Activated naive CD8-positive, alpha-beta T cell (primary cell): ENCODE measurements at regions not wholly inside any gene's neighbourhood (a gene's known extent, or its start where the extent isn't known, plus 50 kb on each side); places are given as distances from the start of the nearest gene placed in this dataset.

Source experiments
- H3K27ac Mint-ChIP-seq: one replicate; pipeline ENCODE4 v1.8.0; 2021; ENCODE audit warnings: mixed read lengths
- H3K27me3 Mint-ChIP-seq: one replicate; pipeline ENCODE4 v1.8.0; 2021; ENCODE audit warnings: mixed read lengths
- H3K36me3 Mint-ChIP-seq: one replicate; pipeline ENCODE4 v1.8.0; 2021; ENCODE audit warnings: mixed read lengths
- H3K4me1 Mint-ChIP-seq: one replicate; pipeline ENCODE4 v1.8.0; 2021; ENCODE audit warnings: low read depth, mixed read lengths
- H3K4me3 Mint-ChIP-seq: one replicate; pipeline ENCODE4 v1.8.0; 2021; ENCODE audit warnings: mild to moderate bottlenecking, mixed read lengths
- H3K9me3 Mint-ChIP-seq: one replicate; pipeline ENCODE4 v1.8.0; 2021; ENCODE audit warnings: low read depth, mixed read lengths

DNA sequence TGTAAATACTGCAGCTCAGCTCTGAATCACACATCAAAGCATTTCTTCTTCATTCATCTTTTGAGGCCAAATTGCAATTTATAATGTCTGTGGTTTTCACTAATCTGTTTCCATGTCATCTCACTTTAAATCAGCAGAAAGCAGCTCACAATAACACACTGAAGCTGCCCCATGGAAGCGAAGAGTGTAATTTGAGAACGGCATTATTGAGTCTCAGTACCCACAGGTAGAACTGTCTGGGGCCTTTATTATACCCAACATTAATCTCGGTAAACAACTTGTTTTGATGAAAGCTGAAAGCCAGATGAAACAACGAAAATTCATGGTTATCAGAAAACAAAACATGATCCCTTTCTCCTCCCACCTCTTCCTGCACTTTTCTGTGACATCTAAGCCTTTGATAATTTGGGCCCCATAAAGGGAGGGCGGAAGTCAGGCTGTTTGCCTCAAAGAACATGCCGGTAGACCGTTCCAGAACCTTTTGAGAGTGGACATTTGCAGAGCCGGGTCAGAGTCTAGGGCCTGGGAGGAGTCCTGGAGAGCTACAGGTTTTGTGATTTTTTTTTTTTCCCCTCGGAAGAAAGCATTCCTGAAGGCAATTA lies 68.2 kb upstream of the SESN3 start:
- Mint-ChIP-seq H3K27ac (peak overlapping the region; percentile 0), H3K27me3 (no peaks in the 10 kb centered on the region), H3K9me3 (no peaks in the 10 kb centered on the region), H3K4me1 (peaks cover 21% of the 10 kb centered on the region), H3K4me3 (no peak overlapping the region), H3K36me3 (no peaks in the 10 kb centered on the region)

DNA sequence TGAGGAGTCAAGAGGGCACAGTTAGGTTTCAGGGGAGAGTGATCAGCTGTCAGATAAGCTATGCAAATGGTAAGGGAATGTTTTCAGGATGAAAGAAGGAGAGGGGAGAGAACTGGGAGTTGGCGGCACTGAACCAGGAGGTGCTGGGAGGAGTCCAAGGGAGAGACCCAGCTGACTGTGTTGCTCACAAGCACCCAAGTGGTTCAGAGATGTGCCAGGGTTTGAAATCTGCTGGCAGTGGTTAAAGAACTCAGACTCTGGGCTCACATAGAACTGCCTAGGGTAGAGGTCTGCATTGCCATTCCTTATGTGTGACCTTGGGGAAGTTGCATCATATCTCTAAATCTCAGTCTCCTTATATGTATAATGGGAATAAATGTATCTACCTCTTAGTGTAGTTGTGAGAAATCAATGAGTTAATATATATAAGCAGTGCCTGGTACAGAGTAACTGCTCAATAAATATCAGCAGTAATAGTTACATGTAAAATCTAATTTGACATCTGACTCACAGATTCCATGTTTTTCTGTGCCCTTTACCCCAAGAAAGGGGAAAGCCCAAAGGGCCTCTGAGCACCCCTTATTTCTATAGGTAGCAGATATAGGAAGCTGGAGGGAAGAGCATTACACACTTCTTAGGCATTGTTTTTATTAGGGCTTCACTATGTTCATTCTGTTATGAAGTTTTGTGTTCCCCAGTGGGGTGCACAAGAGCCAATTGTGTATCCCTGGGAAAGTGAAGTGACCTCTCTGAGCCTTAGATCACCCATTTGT lies 66.9 kb upstream of the SESN3 start:
- Mint-ChIP-seq H3K4me1 (peaks cover 21% of the 10 kb centered on the region), H3K27me3 (no peaks in the 10 kb centered on the region), H3K36me3 (no peaks in the 10 kb centered on the region), H3K9me3 (no peaks in the 10 kb centered on the region), H3K4me3 (no peak overlapping the region), H3K27ac (peak overlapping the region; percentile 52)

DNA sequence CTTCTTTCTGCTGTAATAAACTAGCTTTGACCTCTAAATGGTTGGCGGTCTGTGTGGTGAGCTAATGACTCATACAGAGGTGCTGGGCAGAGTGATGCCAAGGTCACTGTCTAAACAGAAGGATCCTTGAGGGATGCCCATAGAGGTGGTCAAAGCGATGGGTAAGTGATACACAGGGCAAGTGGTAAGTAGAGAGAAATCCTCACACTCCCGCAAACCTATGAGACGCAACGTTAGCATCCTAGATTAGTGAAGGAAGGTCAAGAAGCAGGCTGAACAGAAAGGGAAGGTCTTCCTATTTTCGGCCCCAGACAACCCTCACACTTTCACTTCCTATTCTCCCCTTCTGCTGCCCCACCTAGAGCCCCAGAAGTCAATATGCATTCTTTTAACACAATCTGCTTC lies 65.6 kb upstream of the SESN3 start:
- Mint-ChIP-seq H3K36me3 (no peaks in the 10 kb centered on the region), H3K27me3 (no peaks in the 10 kb centered on the region), H3K27ac (no peak overlapping the region), H3K4me1 (peaks cover 21% of the 10 kb centered on the region), H3K4me3 (no peak overlapping the region), H3K9me3 (no peaks in the 10 kb centered on the region)

- Mint-ChIP-seq H3K4me1 (peaks cover 21% of the 10 kb centered on the region), H3K9me3 (no peaks in the 10 kb centered on the region), H3K36me3 (no peaks in the 10 kb centered on the region), H3K4me3 (no peak overlapping the region), H3K27ac (no peak overlapping the region), H3K27me3 (no peaks in the 10 kb centered on the region)
These were observed 65.2 kb upstream of the SESN3 start for GRCh38 chr11:95296165-95296564.

GRCh38 chr11:95295382-95296149 lies 64.6 kb upstream of the SESN3 start:
- no peak overlapping the region for H3K27ac Mint-ChIP-seq
- no peaks in the 10 kb centered on the region for H3K36me3 Mint-ChIP-seq
- no peaks in the 10 kb centered on the region for H3K9me3 Mint-ChIP-seq
- peaks cover 21% of the 10 kb centered on the region for H3K4me1 Mint-ChIP-seq
- no peaks in the 10 kb centered on the region for H3K27me3 Mint-ChIP-seq
- no peak overlapping the region for H3K4me3 Mint-ChIP-seq

DNA sequence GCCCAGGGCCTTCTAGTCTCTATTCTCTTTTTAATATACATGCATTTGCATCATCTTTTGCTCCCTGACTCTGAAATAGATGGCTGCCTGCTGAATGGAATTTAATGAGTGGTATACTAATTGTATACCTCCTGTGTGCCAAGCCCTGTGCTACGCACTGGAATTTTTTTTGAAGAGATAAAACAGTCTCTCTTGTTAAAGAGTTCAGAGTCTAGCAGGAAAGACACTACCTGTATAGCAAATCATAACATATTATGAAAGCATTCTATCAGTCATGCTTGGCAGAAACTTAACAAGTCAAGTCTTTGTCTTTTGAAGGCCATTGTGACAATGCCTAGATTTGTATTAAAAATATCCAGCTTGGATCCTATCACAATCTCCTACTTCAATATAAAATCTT lies 63.7 kb upstream of the SESN3 start:
- H3K9me3 Mint-ChIP-seq: no peaks in the 10 kb centered on the region
- no peaks in the 10 kb centered on the region for H3K36me3 Mint-ChIP-seq
- H3K27ac Mint-ChIP-seq: no peak overlapping the region
- no peaks in the 10 kb centered on the region for H3K27me3 Mint-ChIP-seq
- no peak overlapping the region for H3K4me3 Mint-ChIP-seq
- peaks cover 21% of the 10 kb centered on the region for H3K4me1 Mint-ChIP-seq

DNA sequence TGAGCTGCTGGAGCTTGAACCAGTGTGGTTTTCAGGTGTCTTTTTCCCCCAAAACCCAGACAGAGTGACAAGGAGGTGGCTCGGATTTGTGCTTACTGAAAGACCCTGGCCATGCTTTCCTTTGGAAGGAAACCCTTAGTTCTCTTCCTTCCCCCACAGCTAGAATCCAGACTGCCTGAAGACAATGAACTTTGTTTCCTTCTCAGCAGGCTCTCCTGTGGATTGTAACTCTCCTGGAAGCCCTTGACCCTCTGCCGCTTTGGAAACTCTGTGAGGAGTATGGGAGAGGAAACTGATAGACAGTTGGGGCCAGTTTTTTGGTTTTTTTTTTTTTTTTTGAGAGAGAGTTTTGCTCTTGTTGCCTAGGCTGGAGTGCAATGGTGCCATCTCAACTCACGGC lies 62.1 kb upstream of the SESN3 start:
- Mint-ChIP-seq H3K4me1 (peaks cover 6% of the 10 kb centered on the region), H3K27me3 (no peaks in the 10 kb centered on the region), H3K36me3 (no peaks in the 10 kb centered on the region), H3K27ac (no peak overlapping the region), H3K4me3 (no peak overlapping the region), H3K9me3 (no peaks in the 10 kb centered on the region)

DNA sequence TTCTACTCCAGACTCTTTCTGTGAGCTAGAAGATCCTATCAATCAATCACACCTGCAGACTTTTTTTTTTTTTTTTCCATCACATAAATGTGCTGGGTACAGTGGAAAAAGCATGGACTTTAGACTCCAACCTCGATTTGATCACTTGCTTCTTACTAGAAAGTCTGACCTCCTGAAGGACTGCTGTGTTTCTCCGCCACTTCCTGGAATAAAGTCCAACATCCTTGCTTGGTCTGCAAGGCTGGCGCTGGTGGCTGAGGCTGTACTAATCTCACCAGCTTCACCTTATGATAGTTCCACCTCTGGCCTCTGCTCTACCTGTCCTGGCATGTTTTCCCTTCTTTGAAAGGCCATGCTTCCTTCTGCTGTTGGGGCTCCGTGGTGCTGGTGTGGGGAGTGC lies 60.9 kb upstream of the SESN3 start:
- Mint-ChIP-seq H3K9me3 (no peaks in the 10 kb centered on the region), H3K4me3 (no peak overlapping the region), H3K36me3 (peaks cover 2% of the 10 kb centered on the region), H3K27ac (no peak overlapping the region), H3K4me1 (no peaks in the 10 kb centered on the region), H3K27me3 (no peaks in the 10 kb centered on the region)

GRCh38 chr11:95289378-95290101 lies 58.5 kb upstream of the SESN3 start:
- Mint-ChIP-seq H3K27me3 (no peaks in the 10 kb centered on the region), H3K9me3 (no peaks in the 10 kb centered on the region), H3K27ac (no peak overlapping the region), H3K36me3 (peaks cover 2% of the 10 kb centered on the region), H3K4me1 (no peaks in the 10 kb centered on the region), H3K4me3 (no peak overlapping the region)

DNA sequence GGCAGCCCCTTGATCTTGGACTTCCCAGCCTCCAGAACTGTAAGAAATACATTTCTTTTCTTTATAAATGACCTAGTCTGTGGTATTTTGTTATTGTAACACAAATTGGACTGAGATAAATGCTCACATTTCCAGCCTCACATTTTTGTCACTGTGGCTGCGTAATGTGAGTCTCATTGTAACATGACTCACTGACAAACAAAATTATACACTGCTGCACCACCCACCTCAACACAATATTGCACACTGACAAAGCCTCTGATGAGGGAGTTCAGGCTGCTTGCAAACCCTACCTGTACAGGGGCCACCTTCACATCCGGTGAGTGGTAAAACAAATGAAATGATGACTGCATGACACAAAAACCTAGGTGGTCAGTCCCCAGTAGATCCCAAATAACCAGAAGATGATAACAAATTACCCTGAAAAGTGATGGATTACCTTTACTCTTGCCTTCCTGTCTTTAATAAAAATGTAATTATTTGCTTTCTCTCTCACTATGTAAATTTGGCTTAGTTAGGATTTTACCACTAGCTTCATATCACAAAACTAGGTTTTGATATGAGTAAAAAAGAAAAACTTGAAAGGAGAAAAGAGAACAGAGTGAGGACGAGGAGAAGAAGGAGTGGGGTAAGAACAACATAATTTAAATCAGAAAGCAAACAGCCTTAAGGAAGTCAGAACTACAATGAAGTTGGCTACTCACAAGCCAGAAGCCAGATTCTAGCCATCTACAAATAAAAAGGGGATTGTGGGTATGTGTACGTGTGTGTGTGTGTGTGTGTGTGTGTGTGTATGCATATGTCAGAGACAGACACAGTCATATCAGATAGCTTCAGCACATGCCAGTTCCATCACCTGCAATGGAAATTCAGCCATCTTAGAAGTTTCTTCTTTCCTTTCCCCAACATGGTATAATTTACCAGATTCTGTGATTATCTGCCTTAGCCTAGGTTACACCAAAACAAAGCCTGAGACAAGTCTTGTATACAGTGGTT lies 53.4 kb upstream of the SESN3 start:
- H3K9me3 Mint-ChIP-seq: no peaks in the 10 kb centered on the region
- H3K4me3 Mint-ChIP-seq: no peak overlapping the region
- H3K27me3 Mint-ChIP-seq: no peaks in the 10 kb centered on the region
- peaks cover 2% of the 10 kb centered on the region for H3K36me3 Mint-ChIP-seq
- H3K4me1 Mint-ChIP-seq: no peaks in the 10 kb centered on the region
- H3K27ac Mint-ChIP-seq: no peak overlapping the region

- Mint-ChIP-seq H3K36me3 (peaks cover 2% of the 10 kb centered on the region), H3K27me3 (no peaks in the 10 kb centered on the region), H3K4me1 (no peaks in the 10 kb centered on the region), H3K9me3 (no peaks in the 10 kb centered on the region), H3K4me3 (no peak overlapping the region), H3K27ac (no peak overlapping the region)
These were observed 52.6 kb upstream of the SESN3 start for GRCh38 chr11:95283650-95284049.

DNA sequence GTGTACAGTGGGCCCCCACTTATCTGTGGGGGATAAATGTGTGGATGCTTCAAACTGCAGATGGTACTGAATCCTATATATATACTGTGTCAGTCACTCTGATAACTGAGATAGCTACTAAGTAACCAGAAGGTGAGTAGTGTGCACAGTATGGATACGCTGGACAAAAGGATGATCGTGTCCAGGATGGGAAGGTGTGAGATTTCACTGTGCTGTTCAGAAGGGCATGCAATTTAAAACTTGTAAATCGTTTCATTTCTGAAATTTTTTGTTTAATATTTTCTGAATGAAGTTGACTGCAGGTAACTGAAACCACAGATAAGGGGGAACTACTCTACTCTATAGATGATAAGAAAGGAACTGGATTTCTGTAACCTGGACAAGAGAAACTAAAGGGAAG lies 52.1 kb upstream of the SESN3 start:
- no peak overlapping the region for H3K27ac Mint-ChIP-seq
- H3K4me1 Mint-ChIP-seq: no peaks in the 10 kb centered on the region
- H3K4me3 Mint-ChIP-seq: no peak overlapping the region
- no peaks in the 10 kb centered on the region for H3K27me3 Mint-ChIP-seq
- H3K36me3 Mint-ChIP-seq: peaks cover 2% of the 10 kb centered on the region
- H3K9me3 Mint-ChIP-seq: no peaks in the 10 kb centered on the region

DNA sequence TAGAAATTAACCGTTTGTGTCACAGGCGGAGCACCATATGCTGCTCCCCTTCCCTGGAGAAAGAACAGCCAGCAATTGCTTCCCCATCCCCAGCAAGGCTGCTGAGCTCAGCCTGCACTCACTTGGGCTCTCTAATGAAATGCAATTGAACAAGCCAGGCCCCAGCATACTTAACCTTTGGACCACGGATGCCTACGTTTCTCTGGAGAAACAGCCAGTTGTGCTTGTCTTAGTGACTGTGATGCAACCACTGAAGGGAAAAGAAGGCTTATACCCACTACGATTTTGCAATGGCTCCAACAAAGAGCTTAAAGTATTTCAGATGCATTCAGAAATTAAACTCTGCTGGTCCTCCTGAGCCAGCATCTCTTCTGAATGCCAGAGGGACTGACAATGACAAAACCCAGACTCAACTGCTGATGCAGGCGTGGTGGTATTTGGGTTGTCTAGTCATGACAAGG lies 51.3 kb upstream of the SESN3 start:
- Mint-ChIP-seq H3K4me1 (no peaks in the 10 kb centered on the region), H3K4me3 (no peak overlapping the region), H3K36me3 (no peaks in the 10 kb centered on the region), H3K27me3 (no peaks in the 10 kb centered on the region), H3K9me3 (no peaks in the 10 kb centered on the region), H3K27ac (no peak overlapping the region)
